ENCODE measurements at regions not wholly inside any gene's neighbourhood (a gene's known extent, or its start where the extent isn't known, plus 50 kb on each side); places are given as distances from the start of the nearest gene placed in this dataset.
"Not testable (repeated sequence)": the region's sequence is repeated elsewhere in the genome, so short reads cannot be mapped to it uniquely, and the experiment has no call there.

GRCh38 chr11:90330632-90331031, 107.8 kb upstream of the CHORDC1 start:
- no peak for DNase-seq

- no peak for DNase-seq
Measured at GRCh38 chr11:90329043-90329442, 106.2 kb upstream of the CHORDC1 start.

GRCh38 chr11:90326647-90327046, 103.8 kb upstream of the CHORDC1 start:
- DNase-seq: no peak

GRCh38 chr11:90323289-90323688, 100.4 kb upstream of the CHORDC1 start:
- no peak for DNase-seq

GRCh38 chr11:90321018-90321417, 98.2 kb upstream of the CHORDC1 start:
- no peak for DNase-seq

- DNase-seq: no peak
Measured at GRCh38 chr11:90318651-90319050, 95.8 kb upstream of the CHORDC1 start.

GRCh38 chr11:90310210-90310609, 87.4 kb upstream of the CHORDC1 start:
- DNase-seq: no peak

- DNase-seq: no peak
Measured at GRCh38 chr11:90309693-90310092, 86.8 kb upstream of the CHORDC1 start.

GRCh38 chr11:90294526-90294925, 71.7 kb upstream of the CHORDC1 start:
- no peak for DNase-seq

GRCh38 chr11:90294091-90294490, 71.2 kb upstream of the CHORDC1 start:
- DNase-seq: no peak

GRCh38 chr11:90288212-90288821, 65.5 kb upstream of the CHORDC1 start:
- DNase-seq: no peak

- no peak for DNase-seq
Measured at GRCh38 chr11:90286640-90287039, 63.8 kb upstream of the CHORDC1 start.

- DNase-seq: no peak
Measured at GRCh38 chr11:90284171-90284570, 61.3 kb upstream of the CHORDC1 start.

GRCh38 chr11:90282551-90283071, 59.8 kb upstream of the CHORDC1 start:
- DNase-seq: not testable (repeated sequence)

GRCh38 chr11:90274362-90274761, 51.5 kb upstream of the CHORDC1 start:
- no peak for DNase-seq
